ENCODE measurements at regions not wholly inside any gene's neighbourhood (a gene's known extent, or its start where the extent isn't known, plus 50 kb on each side); places are given as distances from the start of the nearest gene placed in this dataset.

GRCh38 chr13:107375701-107376340 lies 807.9 kb upstream of the ARGLU1 start:
- Mint-ChIP-seq H3K9me3 (peaks cover 4% of the 10 kb centered on the region), H3K27ac (no peak overlapping the region), H3K4me3 (no peak overlapping the region), H3K27me3 (no peaks in the 10 kb centered on the region), H3K4me1 (ENCODE audit: low read depth) (no peaks in the 10 kb centered on the region), H3K36me3 (ENCODE audit: low read depth) (no peaks in the 10 kb centered on the region)

GRCh38 chr13:107374038-107374437 lies 806.1 kb upstream of the ARGLU1 start:
- H3K36me3 Mint-ChIP-seq (ENCODE audit: low read depth) = no peaks in the 10 kb centered on the region
- H3K9me3 Mint-ChIP-seq = no peaks in the 10 kb centered on the region
- H3K27me3 Mint-ChIP-seq = no peaks in the 10 kb centered on the region
- no peaks in the 10 kb centered on the region for H3K4me1 Mint-ChIP-seq (ENCODE audit: low read depth)
- no peak overlapping the region for H3K4me3 Mint-ChIP-seq
- H3K27ac Mint-ChIP-seq = no peak overlapping the region

- no peaks in the 10 kb centered on the region for H3K27me3 Mint-ChIP-seq
- H3K9me3 Mint-ChIP-seq = no peaks in the 10 kb centered on the region
- H3K4me1 Mint-ChIP-seq (ENCODE audit: low read depth) = no peaks in the 10 kb centered on the region
- H3K36me3 Mint-ChIP-seq (ENCODE audit: low read depth) = no peaks in the 10 kb centered on the region
- H3K27ac Mint-ChIP-seq = no peak overlapping the region
- no peak overlapping the region for H3K4me3 Mint-ChIP-seq
Measured at GRCh38 chr13:107373551-107373950, 805.6 kb upstream of the ARGLU1 start.

GRCh38 chr13:107370015-107370785 lies 802.3 kb upstream of the ARGLU1 start:
- Mint-ChIP-seq H3K36me3 (ENCODE audit: low read depth) (no peaks in the 10 kb centered on the region), H3K27me3 (no peaks in the 10 kb centered on the region), H3K9me3 (peaks cover 2% of the 10 kb centered on the region), H3K4me1 (ENCODE audit: low read depth) (no peaks in the 10 kb centered on the region), H3K4me3 (no peak overlapping the region), H3K27ac (no peak overlapping the region)

GRCh38 chr13:107367258-107367657 lies 799.3 kb upstream of the ARGLU1 start:
- no peaks in the 10 kb centered on the region for H3K36me3 Mint-ChIP-seq (ENCODE audit: low read depth)
- H3K27me3 Mint-ChIP-seq = no peaks in the 10 kb centered on the region
- H3K9me3 Mint-ChIP-seq = peaks cover 3% of the 10 kb centered on the region
- no peaks in the 10 kb centered on the region for H3K4me1 Mint-ChIP-seq (ENCODE audit: low read depth)
- H3K4me3 Mint-ChIP-seq = no peak overlapping the region
- no peak overlapping the region for H3K27ac Mint-ChIP-seq

- H3K27me3 Mint-ChIP-seq = no peaks in the 10 kb centered on the region
- no peaks in the 10 kb centered on the region for H3K36me3 Mint-ChIP-seq (ENCODE audit: low read depth)
- no peaks in the 10 kb centered on the region for H3K4me1 Mint-ChIP-seq (ENCODE audit: low read depth)
- H3K27ac Mint-ChIP-seq = no peak overlapping the region
- H3K9me3 Mint-ChIP-seq = peaks cover 3% of the 10 kb centered on the region
- no peak overlapping the region for H3K4me3 Mint-ChIP-seq
Measured at GRCh38 chr13:107365466-107366215, 797.7 kb upstream of the ARGLU1 start.

- no peak overlapping the region for H3K27ac Mint-ChIP-seq
- no peaks in the 10 kb centered on the region for H3K27me3 Mint-ChIP-seq
- H3K4me3 Mint-ChIP-seq = no peak overlapping the region
- H3K36me3 Mint-ChIP-seq (ENCODE audit: low read depth) = no peaks in the 10 kb centered on the region
- H3K4me1 Mint-ChIP-seq (ENCODE audit: low read depth) = no peaks in the 10 kb centered on the region
- H3K9me3 Mint-ChIP-seq = peaks cover 3% of the 10 kb centered on the region
Measured at GRCh38 chr13:107364658-107365057, 796.7 kb upstream of the ARGLU1 start.

- Mint-ChIP-seq H3K4me3 (no peak overlapping the region), H3K36me3 (ENCODE audit: low read depth) (no peaks in the 10 kb centered on the region), H3K27me3 (no peaks in the 10 kb centered on the region), H3K27ac (no peak overlapping the region), H3K9me3 (peaks cover 3% of the 10 kb centered on the region), H3K4me1 (ENCODE audit: low read depth) (no peaks in the 10 kb centered on the region)
Measured at GRCh38 chr13:107361666-107362065, 793.7 kb upstream of the ARGLU1 start.

- H3K27ac Mint-ChIP-seq = no peak overlapping the region
Measured at GRCh38 chr13:107360010-107360409, 792.1 kb upstream of the ARGLU1 start.

GRCh38 chr13:107358866-107359265 lies 790.9 kb upstream of the ARGLU1 start:
- Mint-ChIP-seq H3K27me3 (no peaks in the 10 kb centered on the region), H3K4me3 (no peak overlapping the region), H3K4me1 (ENCODE audit: low read depth) (no peaks in the 10 kb centered on the region), H3K27ac (no peak overlapping the region), H3K36me3 (ENCODE audit: low read depth) (no peaks in the 10 kb centered on the region), H3K9me3 (peaks cover 4% of the 10 kb centered on the region)

More at GRCh38 chr13:107360010-107360409, 792.1 kb upstream of the ARGLU1 start:
- Mint-ChIP-seq H3K9me3 (no peaks in the 10 kb centered on the region), H3K4me1 (ENCODE audit: low read depth) (no peaks in the 10 kb centered on the region), H3K27me3 (no peaks in the 10 kb centered on the region), H3K36me3 (ENCODE audit: low read depth) (no peaks in the 10 kb centered on the region), H3K4me3 (no peak overlapping the region)

GRCh38 chr13:107351305-107351704 lies 783.4 kb upstream of the ARGLU1 start:
- H3K27me3 Mint-ChIP-seq = no peaks in the 10 kb centered on the region
- H3K27ac Mint-ChIP-seq = no peak overlapping the region
- H3K9me3 Mint-ChIP-seq = peaks cover 7% of the 10 kb centered on the region

GRCh38 chr13:107348925-107349324 lies 781.0 kb upstream of the ARGLU1 start:
- Mint-ChIP-seq H3K36me3 (ENCODE audit: low read depth) (no peaks in the 10 kb centered on the region), H3K4me3 (no peak overlapping the region), H3K27ac (no peak overlapping the region), H3K9me3 (peaks cover 3% of the 10 kb centered on the region), H3K4me1 (ENCODE audit: low read depth) (no peaks in the 10 kb centered on the region), H3K27me3 (no peaks in the 10 kb centered on the region)

More at GRCh38 chr13:107351305-107351704, 783.4 kb upstream of the ARGLU1 start:
- Mint-ChIP-seq H3K4me1 (ENCODE audit: low read depth) (no peaks in the 10 kb centered on the region), H3K36me3 (ENCODE audit: low read depth) (no peaks in the 10 kb centered on the region), H3K4me3 (no peak overlapping the region)

GRCh38 chr13:107348471-107348870 lies 780.5 kb upstream of the ARGLU1 start:
- H3K9me3 Mint-ChIP-seq = peaks cover 3% of the 10 kb centered on the region
- no peaks in the 10 kb centered on the region for H3K36me3 Mint-ChIP-seq (ENCODE audit: low read depth)
- no peaks in the 10 kb centered on the region for H3K4me1 Mint-ChIP-seq (ENCODE audit: low read depth)
- no peak overlapping the region for H3K4me3 Mint-ChIP-seq
- no peaks in the 10 kb centered on the region for H3K27me3 Mint-ChIP-seq
- no peak overlapping the region for H3K27ac Mint-ChIP-seq

- H3K9me3 Mint-ChIP-seq = peaks cover 3% of the 10 kb centered on the region
- no peaks in the 10 kb centered on the region for H3K4me1 Mint-ChIP-seq (ENCODE audit: low read depth)
- H3K27me3 Mint-ChIP-seq = no peaks in the 10 kb centered on the region
- H3K4me3 Mint-ChIP-seq = no peak overlapping the region
- no peaks in the 10 kb centered on the region for H3K36me3 Mint-ChIP-seq (ENCODE audit: low read depth)
- H3K27ac Mint-ChIP-seq = no peak overlapping the region
Measured at GRCh38 chr13:107347641-107348369, 779.9 kb upstream of the ARGLU1 start.

GRCh38 chr13:107342747-107343146 lies 774.8 kb upstream of the ARGLU1 start:
- no peaks in the 10 kb centered on the region for H3K36me3 Mint-ChIP-seq (ENCODE audit: low read depth)
- no peaks in the 10 kb centered on the region for H3K4me1 Mint-ChIP-seq (ENCODE audit: low read depth)
- no peaks in the 10 kb centered on the region for H3K27me3 Mint-ChIP-seq
- H3K27ac Mint-ChIP-seq = no peak overlapping the region
- H3K9me3 Mint-ChIP-seq = no peaks in the 10 kb centered on the region
- H3K4me3 Mint-ChIP-seq = no peak overlapping the region

Measured in stimulated activated naive CD8-positive, alpha-beta T cell treated with anti-CD3 and anti-CD28 coated beads, Interleukin-15, Interleukin-2, amounts not matched to agents 100 ng/mL and 50 ng/mL, for 24 hours (primary cell).